Panc1 (cell line): ENCODE measurements at regions not wholly inside any gene's neighbourhood (a gene's known extent, or its start where the extent isn't known, plus 50 kb on each side); places are given as distances from the start of the nearest gene placed in this dataset.

ENCODE experiments used
- ATAC-seq: fragments of 200-7000 bp; cut with Tn5 transposase; 2 replicates; pipeline ENCODE4 v1.9.1; 2020; ENCODE audit warnings: mild to moderate bottlenecking, moderate library complexity
- BruUV-seq: library from RNA; stranded (reverse); fragments of 400-500 nt; replicated peaks from 2 replicates; lab custom pipeline; 2021; lab: Mats Ljungman, UMichigan
- CTCF ChIA-PET: fragments of 300-600 bp; sonication (Branson Sonifier 250); formaldehyde crosslinking; loops from one replicate; lab custom pipeline; 2022; ENCODE audit warnings: antibody characterized with exemption; lab: Charles Lee
- POLR2A ChIA-PET: fragments of 300-600 bp; sonication (Branson Sonifier 250); formaldehyde crosslinking; loops from one replicate; lab custom pipeline; 2022; ENCODE audit warnings: antibody characterized with exemption; lab: Charles Lee
- DNase-seq: peaks from one replicate; pipeline ENCODE4 v3.0.0-alpha.2; 2010; ENCODE audit warnings: low read depth, low spot score
- H3K27ac ChIP-seq: 2 replicates; pipeline ENCODE4 v1.5.1; 2011; ENCODE audit warnings: mild to moderate bottlenecking, low read length, inconsistent platforms
- H3K27me3 ChIP-seq: fragments of 200-500 bp; sonication (Bioruptor generic); 2 replicates; pipeline ENCODE4 v1.6.0; 2014; ENCODE audit warnings: low read length, inconsistent platforms; ENCODE audit not compliant: control insufficient read depth, insufficient read depth
- H3K36me3 ChIP-seq: fragments of 200-500 bp; sonication (Bioruptor generic); 2 replicates; pipeline ENCODE4 v1.5.1; 2014; ENCODE audit warnings: inconsistent platforms, mild to moderate bottlenecking, low read length, moderate library complexity; ENCODE audit not compliant: control insufficient read depth, insufficient read depth
- H3K4me1 ChIP-seq: 2 replicates; pipeline ENCODE4 v1.5.1; 2011; ENCODE audit warnings: inconsistent platforms, mild to moderate bottlenecking, low read length, moderate library complexity; ENCODE audit not compliant: control insufficient read depth, insufficient read depth
- H3K4me3 ChIP-seq, 2 experiments: 2 replicates each; pipeline ENCODE4 v1.5.1; 2011 to 2012; ENCODE audit warnings: low read depth in 2 of 2, low read length in 2 of 2, mild to moderate bottlenecking in 2 of 2, inconsistent platforms in 1 of 2, moderate library complexity in 1 of 2
- H3K9me3 ChIP-seq: fragments of 200-500 bp; sonication (Bioruptor generic); 2 replicates; pipeline ENCODE4 v1.5.1; 2014; ENCODE audit warnings: low read depth, mild to moderate bottlenecking, inconsistent platforms, low read length, moderate library complexity; ENCODE audit not compliant: control insufficient read depth, insufficient read depth
- CTCF ChIP-seq: fragments of 450-650 bp; IDR thresholded peaks from 2 replicates; pipeline ENCODE4 v1.5.1; 2017; ENCODE audit warnings: mild to moderate bottlenecking
- POLR2AphosphoS5 ChIP-seq: IDR thresholded peaks from 2 replicates; pipeline ENCODE4 v1.6.1; 2012; ENCODE audit warnings: mild to moderate bottlenecking, low read depth, low read length, moderate library complexity
- REST ChIP-seq, 2 experiments: IDR thresholded peaks; 2 replicates each; pipeline ENCODE4 v1.6.1; 2011 to 2012; ENCODE audit warnings: low read depth in 2 of 2, control low read depth in 1 of 2, low read length in 1 of 2, mild to moderate bottlenecking in 1 of 2, moderate library complexity in 1 of 2; ENCODE audit not compliant: insufficient read depth in 1 of 2
- SIN3A ChIP-seq: IDR thresholded peaks from 2 replicates; pipeline ENCODE4 v1.6.1; 2012; ENCODE audit warnings: low read depth, mild to moderate bottlenecking, low read length, moderate library complexity, borderline replicate concordance; ENCODE audit not compliant: insufficient read depth
- TCF7L2 ChIP-seq: IDR thresholded peaks from 2 replicates; pipeline ENCODE4 v1.6.1; 2011; ENCODE audit warnings: mild to moderate bottlenecking, low read depth, low read length, inconsistent platforms
- in situ Hi-C: cut with HindIII; loops from 2 replicates; pipeline ENCODE4 v1.10.0; 2016; ENCODE audit warnings: low sequenced_read_pairs, low pct_unique_long_range_greater_than_20kb
- intact Hi-C: fragments of 100-400 bp; cut with micrococcal nuclease; formaldehyde crosslinking; loops from one replicate; pipeline ENCODE4 v1.10.0; 2022; ENCODE audit not compliant: unreplicated experiment

GRCh38 chr1:238161955-238162354 lies 271.2 kb upstream of the ZP4 start:
- Histone ChIP-seq H3K27ac (no peak overlapping the region), H3K4me1 (no peaks in the 10 kb centered on the region), H3K4me3 (no peak overlapping the region), H3K27me3 (no peaks in the 10 kb centered on the region), H3K36me3 (no peaks in the 10 kb centered on the region), H3K9me3 (peaks cover 5% of the 10 kb centered on the region)
- DNase-seq (no peak), ATAC-seq (no peak)
- BruUV-seq = no TSS peak
- intact Hi-C loops (no loop called here), in situ Hi-C loops (no loop called here)
- POLR2A ChIA-PET = no interaction called here
- no peak for TF ChIP-seq REST (IDR thresholded peaks at IDR 0.05; ENCODE audit: insufficient read depth in 1 of 2, low read depth in 2 of 2, low read length in 1 of 2)
- TF ChIP-seq TCF7L2 = no peak
- TF ChIP-seq POLR2AphosphoS5 = no peak
- no peak for TF ChIP-seq SIN3A
- no peak for TF ChIP-seq CTCF
- CTCF ChIA-PET = no interaction called here

- Histone ChIP-seq H3K27ac (no peak overlapping the region), H3K36me3 (no peaks in the 10 kb centered on the region), H3K27me3 (no peaks in the 10 kb centered on the region), H3K9me3 (no peaks in the 10 kb centered on the region), H3K4me1 (no peaks in the 10 kb centered on the region), H3K4me3 (no peak overlapping the region)
- POLR2A ChIA-PET = no interaction called here
- TF ChIP-seq REST (IDR thresholded peaks at IDR 0.05; ENCODE audit: insufficient read depth in 1 of 2, low read depth in 2 of 2, low read length in 1 of 2) (no peak), CTCF (no peak), TCF7L2 (no peak), POLR2AphosphoS5 (no peak)
- ATAC-seq (no peak), DNase-seq (no peak)
- CTCF ChIA-PET = no interaction called here
- in situ Hi-C loops = no loop called here
- BruUV-seq = no TSS peak
- intact Hi-C loops = no loop called here
Measured at GRCh38 chr1:238153939-238154338, 263.2 kb upstream of the ZP4 start.
